ENCODE measurements at regions not wholly inside any gene's neighbourhood (a gene's known extent, or its start where the extent isn't known, plus 50 kb on each side); places are given as distances from the start of the nearest gene placed in this dataset.

DNA sequence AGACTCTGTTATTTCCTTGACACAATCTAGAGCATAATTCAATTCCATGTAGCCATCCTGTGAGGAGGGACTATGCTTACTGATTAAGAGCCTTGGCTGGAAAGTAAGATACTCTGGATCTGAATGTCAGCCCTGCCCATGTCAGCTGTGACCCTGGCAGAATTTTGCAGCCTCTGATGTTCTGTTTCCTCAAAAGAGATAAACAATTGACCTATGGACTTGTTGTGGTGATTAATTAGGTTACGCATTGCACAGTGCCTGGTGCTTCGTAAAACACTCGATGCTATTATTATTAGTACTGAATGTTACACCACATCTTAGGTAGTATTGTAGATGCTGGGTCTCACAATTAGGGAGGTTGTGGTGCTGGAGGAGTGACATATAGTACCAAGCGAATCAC, 161.3 kb upstream of the MEIS2 start:
- TF ChIP-seq, protein P1, sequence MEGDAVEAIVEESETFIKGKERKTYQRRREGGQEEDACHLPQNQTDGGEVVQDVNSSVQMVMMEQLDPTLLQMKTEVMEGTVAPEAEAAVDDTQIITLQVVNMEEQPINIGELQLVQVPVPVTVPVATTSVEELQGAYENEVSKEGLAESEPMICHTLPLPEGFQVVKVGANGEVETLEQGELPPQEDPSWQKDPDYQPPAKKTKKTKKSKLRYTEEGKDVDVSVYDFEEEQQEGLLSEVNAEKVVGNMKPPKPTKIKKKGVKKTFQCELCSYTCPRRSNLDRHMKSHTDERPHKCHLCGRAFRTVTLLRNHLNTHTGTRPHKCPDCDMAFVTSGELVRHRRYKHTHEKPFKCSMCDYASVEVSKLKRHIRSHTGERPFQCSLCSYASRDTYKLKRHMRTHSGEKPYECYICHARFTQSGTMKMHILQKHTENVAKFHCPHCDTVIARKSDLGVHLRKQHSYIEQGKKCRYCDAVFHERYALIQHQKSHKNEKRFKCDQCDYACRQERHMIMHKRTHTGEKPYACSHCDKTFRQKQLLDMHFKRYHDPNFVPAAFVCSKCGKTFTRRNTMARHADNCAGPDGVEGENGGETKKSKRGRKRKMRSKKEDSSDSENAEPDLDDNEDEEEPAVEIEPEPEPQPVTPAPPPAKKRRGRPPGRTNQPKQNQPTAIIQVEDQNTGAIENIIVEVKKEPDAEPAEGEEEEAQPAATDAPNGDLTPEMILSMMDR (IDR thresholded peaks at IDR 0.05), result no peak
- no peak for TF ChIP-seq ZBTB33 (IDR thresholded peaks at IDR 0.05; ENCODE audit: borderline replicate concordance, low read depth)
- no peak for TF ChIP-seq EP300 (IDR thresholded peaks at IDR 0.05; ENCODE audit: borderline replicate concordance in 1 of 2, low read depth in 1 of 2, low read length in 1 of 2)
- TF ChIP-seq MXI1 (IDR thresholded peaks at IDR 0.05; ENCODE audit: low read depth, low read length), result no peak
- no peak for TF ChIP-seq TAF1 (IDR thresholded peaks at IDR 0.05; ENCODE audit: borderline replicate concordance, low read depth, low read length)

All from SK-N-SH (cell line).